Osteocyte (in vitro differentiated cells): ENCODE measurements at regions not wholly inside any gene's neighbourhood (a gene's known extent, or its start where the extent isn't known, plus 50 kb on each side); places are given as distances from the start of the nearest gene placed in this dataset.

Source experiments
- DNase-seq: peaks from one replicate; pipeline ENCODE4 v3.0.0; 2021; ENCODE audit warnings: mixed read lengths; ENCODE audit not compliant: unreplicated experiment; ENCODE audit errors: extremely low spot score
- H3K27ac Mint-ChIP-seq: one replicate; pipeline ENCODE4 v1.8.0; 2021; ENCODE audit warnings: mild to moderate bottlenecking, mixed read lengths; ENCODE audit not compliant: unreplicated experiment
- H3K27me3 Mint-ChIP-seq: one replicate; pipeline ENCODE4 v1.8.0; 2021; ENCODE audit warnings: mixed read lengths; ENCODE audit not compliant: unreplicated experiment
- H3K36me3 Mint-ChIP-seq: one replicate; pipeline ENCODE4 v1.8.0; 2021; ENCODE audit warnings: mixed read lengths; ENCODE audit not compliant: unreplicated experiment
- H3K4me1 Mint-ChIP-seq: one replicate; pipeline ENCODE4 v1.8.0; 2021; ENCODE audit warnings: mixed read lengths; ENCODE audit not compliant: unreplicated experiment
- H3K4me3 Mint-ChIP-seq: one replicate; pipeline ENCODE4 v1.8.0; 2021; ENCODE audit warnings: mild to moderate bottlenecking, moderate library complexity, mixed read lengths; ENCODE audit not compliant: unreplicated experiment
- H3K9me3 Mint-ChIP-seq: one replicate; pipeline ENCODE4 v1.8.0; 2021; ENCODE audit warnings: mixed read lengths; ENCODE audit not compliant: unreplicated experiment
- TF ChIP-seq, protein P1 (sequence below): fragments of 200-600 bp; sonication (generic); IDR thresholded peaks from 2 replicates; pipeline ENCODE4 v1.5.0; 2021; ENCODE audit warnings: antibody characterized with exemption, mild to moderate bottlenecking, moderate library complexity

DNA sequence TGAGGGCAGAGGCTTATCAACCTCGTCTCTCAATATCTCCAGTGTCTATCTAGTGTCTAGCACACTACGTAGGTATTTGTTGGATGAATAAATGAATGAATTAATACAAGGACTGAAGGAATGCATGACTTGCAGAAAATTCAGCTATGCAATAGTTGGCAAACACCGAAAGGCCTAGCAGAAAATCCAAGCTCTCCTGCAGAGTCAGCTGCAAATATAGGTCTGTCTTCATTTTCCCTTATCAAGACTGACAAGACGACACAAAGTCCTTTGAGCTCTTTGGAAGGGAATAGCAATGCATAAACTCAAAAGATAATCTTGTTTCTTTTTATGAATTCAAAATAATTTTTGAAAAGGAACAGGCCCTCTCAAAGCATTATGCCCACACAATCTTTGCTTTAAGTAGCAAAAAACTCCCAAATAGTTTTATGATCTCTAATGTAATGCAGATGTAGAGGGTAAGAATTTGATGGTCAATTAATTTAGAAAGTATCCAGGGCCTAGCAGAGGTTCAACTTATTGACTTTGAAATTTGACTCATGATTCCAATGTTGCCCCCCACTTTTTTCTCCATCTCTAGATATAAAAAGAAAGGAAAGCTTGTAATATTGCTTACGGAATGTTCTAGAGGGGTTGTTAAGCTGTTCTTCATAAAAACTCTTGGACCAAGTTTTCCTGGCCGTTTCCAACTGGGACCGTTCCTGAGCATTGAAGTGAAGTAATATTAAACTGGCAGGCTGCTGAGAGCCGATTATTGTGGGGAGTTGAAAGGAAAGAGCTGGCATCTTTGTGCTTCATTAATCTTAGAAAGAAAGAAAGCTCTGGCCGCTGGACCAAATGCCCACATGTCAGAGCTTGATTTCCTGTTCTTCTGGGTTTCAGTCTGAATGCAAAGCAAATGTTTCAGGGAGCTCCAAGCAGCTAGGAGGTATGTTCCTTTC is 227.3 kb downstream of the HS3ST3A1 start:
- DNase-seq: no peak
- Mint-ChIP-seq H3K27me3 (no peaks in the 10 kb centered on the region), H3K4me1 (peaks cover 9% of the 10 kb centered on the region), H3K36me3 (no peaks in the 10 kb centered on the region), H3K9me3 (no peaks in the 10 kb centered on the region), H3K27ac (no peak overlapping the region), H3K4me3 (no peak overlapping the region)
- TF ChIP-seq, protein P1, sequence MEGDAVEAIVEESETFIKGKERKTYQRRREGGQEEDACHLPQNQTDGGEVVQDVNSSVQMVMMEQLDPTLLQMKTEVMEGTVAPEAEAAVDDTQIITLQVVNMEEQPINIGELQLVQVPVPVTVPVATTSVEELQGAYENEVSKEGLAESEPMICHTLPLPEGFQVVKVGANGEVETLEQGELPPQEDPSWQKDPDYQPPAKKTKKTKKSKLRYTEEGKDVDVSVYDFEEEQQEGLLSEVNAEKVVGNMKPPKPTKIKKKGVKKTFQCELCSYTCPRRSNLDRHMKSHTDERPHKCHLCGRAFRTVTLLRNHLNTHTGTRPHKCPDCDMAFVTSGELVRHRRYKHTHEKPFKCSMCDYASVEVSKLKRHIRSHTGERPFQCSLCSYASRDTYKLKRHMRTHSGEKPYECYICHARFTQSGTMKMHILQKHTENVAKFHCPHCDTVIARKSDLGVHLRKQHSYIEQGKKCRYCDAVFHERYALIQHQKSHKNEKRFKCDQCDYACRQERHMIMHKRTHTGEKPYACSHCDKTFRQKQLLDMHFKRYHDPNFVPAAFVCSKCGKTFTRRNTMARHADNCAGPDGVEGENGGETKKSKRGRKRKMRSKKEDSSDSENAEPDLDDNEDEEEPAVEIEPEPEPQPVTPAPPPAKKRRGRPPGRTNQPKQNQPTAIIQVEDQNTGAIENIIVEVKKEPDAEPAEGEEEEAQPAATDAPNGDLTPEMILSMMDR: no peak

DNA sequence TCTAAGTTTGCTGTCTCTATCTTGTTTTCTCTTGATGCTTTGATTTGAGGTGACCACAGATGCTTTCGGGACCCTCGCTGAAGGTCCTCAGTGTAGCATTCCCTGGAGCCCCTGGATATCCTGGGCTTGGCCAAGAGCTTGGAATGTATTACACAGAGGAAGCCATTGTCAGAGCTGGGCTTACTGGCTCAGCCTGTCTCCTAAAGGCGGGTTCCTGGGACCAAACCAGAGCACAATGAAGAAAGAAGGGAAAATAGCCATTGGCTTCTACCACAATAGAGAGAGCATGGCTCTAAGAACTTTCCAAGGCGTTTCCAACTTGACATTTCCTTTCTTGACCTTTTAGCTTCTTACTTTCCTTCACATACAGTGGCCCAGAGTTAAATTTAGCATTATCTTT is 229.3 kb downstream of the HS3ST3A1 start:
- TF ChIP-seq, protein P1: no peak
- no peaks in the 10 kb centered on the region for H3K36me3 Mint-ChIP-seq
- DNase-seq: no peak
- H3K27me3 Mint-ChIP-seq: no peaks in the 10 kb centered on the region
- no peak overlapping the region for H3K4me3 Mint-ChIP-seq
- H3K4me1 Mint-ChIP-seq: no peaks in the 10 kb centered on the region
- no peak overlapping the region for H3K27ac Mint-ChIP-seq
- no peaks in the 10 kb centered on the region for H3K9me3 Mint-ChIP-seq

DNA sequence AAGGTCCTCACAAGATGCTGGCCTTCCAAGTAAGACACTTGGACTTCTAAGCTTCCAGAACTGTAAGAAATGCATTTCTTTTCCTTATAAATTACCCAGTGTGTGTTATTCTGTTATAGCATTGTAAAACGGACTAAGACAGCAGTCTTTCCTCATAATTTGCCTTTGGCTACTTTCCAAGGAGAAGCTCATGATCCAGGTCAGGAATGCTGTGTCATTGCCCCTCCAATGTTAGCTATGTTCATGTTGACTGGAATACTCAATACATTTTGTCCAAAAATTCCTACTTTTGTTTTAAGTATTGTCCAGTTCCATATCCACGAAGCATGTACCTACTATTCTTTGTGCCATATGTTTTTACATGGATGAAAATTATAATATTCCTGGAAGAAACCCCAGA is 234.6 kb downstream of the HS3ST3A1 start:
- Mint-ChIP-seq H3K4me3 (no peak overlapping the region), H3K36me3 (no peaks in the 10 kb centered on the region), H3K27ac (no peak overlapping the region), H3K9me3 (no peaks in the 10 kb centered on the region), H3K27me3 (no peaks in the 10 kb centered on the region), H3K4me1 (peaks cover 7% of the 10 kb centered on the region)
- no peak for DNase-seq
- TF ChIP-seq, protein P1: no peak

DNA sequence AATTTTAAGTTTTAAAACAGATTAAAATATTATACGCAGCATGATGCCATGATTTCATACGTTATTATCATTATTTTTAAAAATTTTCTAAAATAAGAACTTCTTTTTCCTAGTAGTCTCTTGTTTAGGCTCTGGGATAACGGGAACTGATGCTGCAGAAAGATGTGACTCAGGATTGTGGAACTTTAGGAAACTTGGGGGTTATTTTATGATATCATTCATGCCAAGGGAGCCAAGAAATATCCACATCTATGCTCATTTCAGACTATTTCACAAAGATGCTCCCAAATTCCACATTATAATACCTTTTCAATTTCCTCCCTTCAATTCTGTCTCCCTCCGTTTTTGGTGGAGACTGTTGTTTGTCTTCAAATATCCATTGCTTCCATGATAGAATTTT is 236.4 kb downstream of the HS3ST3A1 start:
- Mint-ChIP-seq H3K27ac (no peak overlapping the region), H3K36me3 (no peaks in the 10 kb centered on the region), H3K27me3 (no peaks in the 10 kb centered on the region), H3K9me3 (no peaks in the 10 kb centered on the region), H3K4me1 (peaks cover 9% of the 10 kb centered on the region), H3K4me3 (no peak overlapping the region)
- no peak for DNase-seq
- TF ChIP-seq, protein P1: no peak

DNA sequence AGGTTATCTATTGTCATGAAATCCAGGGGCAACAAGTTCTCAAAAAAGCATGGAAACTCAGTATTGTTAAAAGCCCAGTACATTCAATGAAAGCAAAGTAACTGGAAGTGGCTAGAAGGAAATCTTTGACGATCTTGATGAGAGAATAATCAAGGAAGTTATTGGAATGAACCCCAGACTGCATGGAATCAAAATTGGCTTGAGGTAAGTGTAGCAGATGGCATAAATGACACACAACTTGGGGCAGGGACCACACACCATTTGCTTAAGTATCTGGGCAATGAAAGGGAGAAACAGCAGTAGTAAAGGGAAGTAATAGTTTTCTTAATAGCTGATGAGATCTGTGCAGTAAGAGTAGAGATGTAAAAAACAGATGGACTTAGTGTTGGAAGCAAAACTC is 238.0 kb downstream of the HS3ST3A1 start:
- H3K27me3 Mint-ChIP-seq: no peaks in the 10 kb centered on the region
- H3K4me1 Mint-ChIP-seq: peaks cover 9% of the 10 kb centered on the region
- TF ChIP-seq, protein P1: no peak
- no peaks in the 10 kb centered on the region for H3K36me3 Mint-ChIP-seq
- no peak overlapping the region for H3K4me3 Mint-ChIP-seq
- no peak overlapping the region for H3K27ac Mint-ChIP-seq
- no peak for DNase-seq
- H3K9me3 Mint-ChIP-seq: no peaks in the 10 kb centered on the region
